ENCODE measurements at regions not wholly inside any gene's neighbourhood (a gene's known extent, or its start where the extent isn't known, plus 50 kb on each side); places are given as distances from the start of the nearest gene placed in this dataset.

DNA sequence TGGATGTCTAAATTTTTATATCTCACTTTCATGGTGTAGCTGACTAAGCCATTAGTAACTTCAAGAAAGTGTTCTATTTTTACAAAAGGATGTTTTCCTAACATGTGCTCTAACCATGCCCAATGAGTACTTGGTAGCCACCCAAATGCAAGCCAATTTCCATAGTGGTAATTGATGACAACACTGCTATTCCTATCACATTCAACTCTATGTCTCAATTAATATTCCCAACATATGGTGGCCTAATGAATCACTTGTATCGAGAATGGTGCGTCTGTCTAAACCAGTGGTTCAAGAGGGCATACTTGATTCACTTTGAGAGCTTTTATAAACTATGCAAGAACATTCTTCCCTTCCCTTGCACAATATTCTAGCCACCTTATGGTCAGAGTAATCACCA is 112.9 kb upstream of the GPRIN3 start (continued):
- no peak for TF ChIP-seq ZBTB40 (IDR thresholded peaks at IDR 0.05; ENCODE audit: borderline replicate concordance)
- TF ChIP-seq STAT1 (conservative IDR thresholded peaks at IDR 0.05) = no peak
- TF ChIP-seq SIN3A (IDR thresholded peaks at IDR 0.05; ENCODE audit: low read depth, low read length) = no peak
- TF ChIP-seq MEF2A (IDR thresholded peaks at IDR 0.05; ENCODE audit: insufficient read depth, low read depth, low read length) = no peak

DNA sequence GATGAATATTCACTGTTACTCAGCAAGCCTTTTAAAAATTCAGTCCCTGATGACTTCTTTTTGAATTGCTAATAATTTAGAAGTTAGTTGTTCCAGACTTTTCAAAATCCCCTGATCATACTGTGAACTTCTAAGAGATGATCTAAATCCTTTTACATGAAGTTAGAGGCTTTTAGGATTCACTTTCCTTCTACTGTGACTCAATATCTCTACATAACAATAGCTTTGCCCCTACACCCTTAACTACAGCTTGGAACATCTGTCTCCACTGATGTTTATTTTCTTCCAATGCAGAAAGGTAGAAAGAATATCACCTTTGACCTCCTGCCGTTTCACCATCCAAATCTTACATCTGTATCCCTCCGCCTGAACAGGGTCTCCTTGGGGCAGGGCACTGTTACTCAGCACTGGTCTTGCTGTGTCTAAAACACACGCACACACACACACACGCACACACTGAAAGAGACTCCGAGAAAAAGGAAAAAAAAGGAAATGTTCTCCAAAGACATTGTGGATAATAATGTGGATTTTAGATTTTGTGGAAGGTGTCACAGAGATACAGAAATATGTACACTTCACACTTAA is 111.6 kb upstream of the GPRIN3 start:
- ChIA-PET POLR2A (no interaction called here), RAD21 (ENCODE audit: unreplicated experiment) (no interaction called here), SMC1A (ENCODE audit: uncharacterized antibody, unreplicated experiment) (no interaction called here), CTCF (no interaction called here)
- ATAC-seq (no peak), FAIRE-seq (no peak), DNase-seq (ENCODE audit: low read depth, low spot score) (no peak)
- Histone ChIP-seq H3K4me1 (ENCODE audit: control insufficient read depth, insufficient read depth, low read length) (no peaks in the 10 kb centered on the region), H3K27ac (ENCODE audit: control insufficient read depth, insufficient read depth) (no peak overlapping the region), H2AFZ (ENCODE audit: control insufficient read depth, low read depth, low read length) (no peak overlapping the region), H3K9me3 (replicated peaks; ENCODE audit: control insufficient read depth, insufficient read depth, low read length) (no peaks in the 10 kb centered on the region), H3K27me3 (replicated peaks in 1 of 2; ENCODE audit: control insufficient read depth in 2 of 2, insufficient read depth in 2 of 2, low read length in 1 of 2) (no peaks in the 10 kb centered on the region), H3K4me2 (ENCODE audit: control insufficient read depth, insufficient read depth) (no peak overlapping the region), H3K9ac (ENCODE audit: control insufficient read depth, insufficient read depth, low read length) (no peak overlapping the region), H3K4me3 (no peak overlapping the region), H3K36me3 (ENCODE audit: control insufficient read depth in 2 of 2, insufficient read depth in 2 of 2, low read length in 1 of 2) (no peaks in the 10 kb centered on the region), H4K20me1 (ENCODE audit: control insufficient read depth, insufficient read depth) (no peaks in the 10 kb centered on the region), H3K79me2 (ENCODE audit: control insufficient read depth, insufficient read depth, low read length) (no peaks in the 10 kb centered on the region)
- intact Hi-C loops (cut with micrococcal nuclease; ENCODE audit: unreplicated experiment) = no loop called here
- no TSS peak for BruUV-seq (replicated peaks)
- WGBS (ENCODE audit: insufficient coverage, insufficient replicate concordance, low lambda C conversion rate, missing lambda C conversion rate) = 47% methylated on average over 5 of the region's 5 CpGs
- no peak for TF ChIP-seq ZBED1 (IDR thresholded peaks at IDR 0.05; ENCODE audit: borderline replicate concordance)
- no peak for TF ChIP-seq CEBPB (IDR thresholded peaks at IDR 0.05; ENCODE audit: borderline replicate concordance in 1 of 2, low read depth in 2 of 2, low read length in 2 of 2)
- TF ChIP-seq MYC (IDR thresholded peaks at IDR 0.05; ENCODE audit: insufficient read depth, insufficient read length, insufficient replicate concordance, low read length, severe bottlenecking) = no peak
- no peak for TF ChIP-seq NFXL1 (IDR thresholded peaks at IDR 0.05; ENCODE audit: borderline replicate concordance)
- no peak for TF ChIP-seq ZNF384 (IDR thresholded peaks at IDR 0.05; ENCODE audit: borderline replicate concordance, low read depth, low read length)
- TF ChIP-seq BCL11A (IDR thresholded peaks at IDR 0.05; ENCODE audit: low read depth, low read length) = no peak
- TF ChIP-seq POU2F2 (IDR thresholded peaks at IDR 0.05; ENCODE audit: borderline replicate concordance, low read depth, low read length) = no peak
- no peak for TF ChIP-seq LARP7 (IDR thresholded peaks at IDR 0.05)
- TF ChIP-seq, protein P1, sequence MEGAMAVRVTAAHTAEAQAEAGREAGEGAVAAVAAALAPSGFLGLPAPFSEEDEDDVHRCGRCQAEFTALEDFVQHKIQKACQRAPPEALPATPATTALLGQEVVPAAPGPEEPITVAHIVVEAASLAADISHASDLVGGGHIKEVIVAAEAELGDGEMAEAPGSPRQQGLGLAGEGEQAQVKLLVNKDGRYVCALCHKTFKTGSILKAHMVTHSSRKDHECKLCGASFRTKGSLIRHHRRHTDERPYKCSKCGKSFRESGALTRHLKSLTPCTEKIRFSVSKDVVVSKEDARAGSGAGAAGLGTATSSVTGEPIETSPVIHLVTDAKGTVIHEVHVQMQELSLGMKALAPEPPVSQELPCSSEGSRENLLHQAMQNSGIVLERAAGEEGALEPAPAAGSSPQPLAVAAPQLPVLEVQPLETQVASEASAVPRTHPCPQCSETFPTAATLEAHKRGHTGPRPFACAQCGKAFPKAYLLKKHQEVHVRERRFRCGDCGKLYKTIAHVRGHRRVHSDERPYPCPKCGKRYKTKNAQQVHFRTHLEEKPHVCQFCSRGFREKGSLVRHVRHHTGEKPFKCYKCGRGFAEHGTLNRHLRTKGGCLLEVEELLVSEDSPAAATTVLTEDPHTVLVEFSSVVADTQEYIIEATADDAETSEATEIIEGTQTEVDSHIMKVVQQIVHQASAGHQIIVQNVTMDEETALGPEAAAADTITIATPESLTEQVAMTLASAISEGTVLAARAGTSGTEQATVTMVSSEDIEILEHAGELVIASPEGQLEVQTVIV (IDR thresholded peaks at IDR 0.05; ENCODE audit: borderline replicate concordance, partially characterized antibody) = no peak
- no peak for TF ChIP-seq CHD1 (IDR thresholded peaks at IDR 0.05; ENCODE audit: low read depth, low read length)
- no peak for TF ChIP-seq NR2F1 (conservative IDR thresholded peaks at IDR 0.05)
- no peak for TF ChIP-seq SUZ12 (IDR thresholded peaks at IDR 0.05; ENCODE audit: unreplicated experiment)
- no peak for TF ChIP-seq NR2C2 (IDR thresholded peaks at IDR 0.05; ENCODE audit: borderline replicate concordance, control insufficient read depth, insufficient read length, low read depth)
- no peak for TF ChIP-seq IKZF1 (conservative IDR thresholded peaks at IDR 0.05)
- in situ Hi-C loops (cut with MboI) = no loop called here
